Mucosa of descending colon (tissue), 3 donors: ENCODE measurements at regions not wholly inside any gene's neighbourhood (a gene's known extent, or its start where the extent isn't known, plus 50 kb on each side); places are given as distances from the start of the nearest gene placed in this dataset.

ENCODE experiments used
- ATAC-seq: fragments of 200-7000 bp; cut with Tn5 transposase; one replicate; pipeline ENCODE4 v1.9.1; 2020; ENCODE audit warnings: mild to moderate bottlenecking, moderate library complexity
- DNase-seq, 3 donors: peaks; one replicate each; pipeline ENCODE4 v3.0.0-alpha.2; 2020
- H3K36me3 ChIP-seq: fragments of 200-600 bp; one replicate; pipeline ENCODE4 v1.8.0; 2021; ENCODE audit warnings: low read depth, mild to moderate bottlenecking
- H3K4me1 ChIP-seq: fragments of 200-600 bp; one replicate; pipeline ENCODE4 v1.8.0; 2021; ENCODE audit warnings: low read depth, mild to moderate bottlenecking
- H3K4me3 ChIP-seq: fragments of 200-600 bp; one replicate; pipeline ENCODE4 v1.8.0; 2021; ENCODE audit warnings: mild to moderate bottlenecking
- H3K9me3 ChIP-seq: fragments of 200-600 bp; one replicate; pipeline ENCODE4 v1.8.0; 2021; ENCODE audit warnings: mild to moderate bottlenecking
- CTCF ChIP-seq: fragments of 200-600 bp; IDR thresholded peaks from one replicate; pipeline ENCODE4 v1.8.0; 2022; ENCODE audit warnings: antibody characterized with exemption, mild to moderate bottlenecking
- intact Hi-C, 2 donors: fragments of 100-400 bp; cut with DNase I in 1 of 2; cut with micrococcal nuclease in 1 of 2; formaldehyde crosslinking; loops; one replicate each; pipeline versions ENCODE4 v1.11.0 to v1.11.1; 2022; cut with DNase I, micrococcal nuclease
- donor health status: DM: no; HTN: no; CAD: no; lungs with moderate emphysema.
- donor health status: DM: no; HTN: no; CAD: no.
- donor health status: DM: no; HTN: yes; CAD: no.

GRCh38 chr12:34390846-34391700 is 368.8 kb downstream of the ALG10 start:
- TF ChIP-seq CTCF = no peak
- intact Hi-C loops = no loop called here
- H3K4me3 ChIP-seq = no peak overlapping the region
- H3K4me1 ChIP-seq = no peaks in the 10 kb centered on the region
- peaks cover 99% of the 10 kb centered on the region for H3K9me3 ChIP-seq
- no peak for ATAC-seq
- no peaks in the 10 kb centered on the region for H3K36me3 ChIP-seq
- DNase-seq = peak in 2 of 3 donors; percentile 2 to 19

GRCh38 chr12:34391771-34392581 is 369.7 kb downstream of the ALG10 start:
- ATAC-seq = no peak
- intact Hi-C loops = no loop called here
- no peak for TF ChIP-seq CTCF
- Histone ChIP-seq H3K4me3 (no peak overlapping the region), H3K4me1 (no peaks in the 10 kb centered on the region), H3K36me3 (no peaks in the 10 kb centered on the region), H3K9me3 (peaks cover 99% of the 10 kb centered on the region)
- DNase-seq = peak in 2 of 3 donors; percentile 8 to 24

GRCh38 chr12:34392741-34393085 is 370.4 kb downstream of the ALG10 start:
- Histone ChIP-seq H3K9me3 (peaks cover 99% of the 10 kb centered on the region), H3K4me3 (no peak overlapping the region), H3K4me1 (no peaks in the 10 kb centered on the region), H3K36me3 (no peaks in the 10 kb centered on the region)
- peak in 1 of 3 donors; percentile 5 for DNase-seq
- intact Hi-C loops = no loop called here
- no peak for ATAC-seq
- TF ChIP-seq CTCF = no peak

GRCh38 chr12:34393086-34393820 is 371.0 kb downstream of the ALG10 start:
- intact Hi-C loops = no loop called here
- no peak for TF ChIP-seq CTCF
- ATAC-seq (no peak), DNase-seq (peak in 2 of 3 donors; percentile 9 to 30)
- Histone ChIP-seq H3K9me3 (peaks cover 99% of the 10 kb centered on the region), H3K4me1 (no peaks in the 10 kb centered on the region), H3K4me3 (no peak overlapping the region), H3K36me3 (no peaks in the 10 kb centered on the region)

- peaks cover 100% of the 10 kb centered on the region for H3K9me3 ChIP-seq
- DNase-seq (peak in 1 of 3 donors; percentile 4), ATAC-seq (no peak)
- no peak for TF ChIP-seq CTCF
- H3K36me3 ChIP-seq = no peaks in the 10 kb centered on the region
- H3K4me1 ChIP-seq = no peaks in the 10 kb centered on the region
- H3K4me3 ChIP-seq = no peak overlapping the region
- intact Hi-C loops = no loop called here
These were observed 371.5 kb downstream of the ALG10 start for GRCh38 chr12:34393821-34394150.
